Suppressor macrophage (primary cell): ENCODE measurements at regions not wholly inside any gene's neighbourhood (a gene's known extent, or its start where the extent isn't known, plus 50 kb on each side); places are given as distances from the start of the nearest gene placed in this dataset.
A peak's percentile ranks its signal among the peaks of the same experiment; 100 is the strongest.

ENCODE experiments used
- DNase-seq, 4 experiments: peaks; one replicate each; pipeline ENCODE4 v3.0.0-alpha.2; 2020 to 2022

DNA sequence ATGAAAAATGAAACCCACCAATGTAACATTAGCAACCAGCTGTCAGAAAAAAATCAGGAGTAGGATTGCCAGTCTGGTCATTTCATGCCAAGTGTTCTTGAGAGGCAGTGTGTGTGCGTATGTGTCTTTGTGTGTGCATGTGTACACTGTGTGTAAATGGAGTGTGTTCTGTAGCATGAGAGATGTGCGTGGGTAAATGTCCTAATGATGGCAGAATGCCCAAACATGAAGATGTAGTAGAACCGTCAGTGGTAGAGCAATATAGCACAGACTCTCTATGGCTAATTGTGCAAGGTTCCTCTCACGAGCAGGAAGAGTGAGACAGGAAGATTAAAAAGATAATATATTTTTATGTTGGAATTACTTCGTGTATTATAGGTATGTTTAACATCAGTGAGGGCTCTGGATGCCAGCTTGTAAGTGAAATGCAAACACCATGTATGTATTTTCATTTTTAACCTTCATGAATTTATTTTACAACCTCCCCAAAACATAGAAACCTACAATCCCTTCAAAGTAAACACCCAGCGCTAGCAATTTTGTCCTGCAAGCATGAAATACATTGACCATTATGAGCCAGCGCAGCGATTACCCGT lies 1038.7 kb downstream of the IGSF11 start:
- DNase-seq: no peak

DNA sequence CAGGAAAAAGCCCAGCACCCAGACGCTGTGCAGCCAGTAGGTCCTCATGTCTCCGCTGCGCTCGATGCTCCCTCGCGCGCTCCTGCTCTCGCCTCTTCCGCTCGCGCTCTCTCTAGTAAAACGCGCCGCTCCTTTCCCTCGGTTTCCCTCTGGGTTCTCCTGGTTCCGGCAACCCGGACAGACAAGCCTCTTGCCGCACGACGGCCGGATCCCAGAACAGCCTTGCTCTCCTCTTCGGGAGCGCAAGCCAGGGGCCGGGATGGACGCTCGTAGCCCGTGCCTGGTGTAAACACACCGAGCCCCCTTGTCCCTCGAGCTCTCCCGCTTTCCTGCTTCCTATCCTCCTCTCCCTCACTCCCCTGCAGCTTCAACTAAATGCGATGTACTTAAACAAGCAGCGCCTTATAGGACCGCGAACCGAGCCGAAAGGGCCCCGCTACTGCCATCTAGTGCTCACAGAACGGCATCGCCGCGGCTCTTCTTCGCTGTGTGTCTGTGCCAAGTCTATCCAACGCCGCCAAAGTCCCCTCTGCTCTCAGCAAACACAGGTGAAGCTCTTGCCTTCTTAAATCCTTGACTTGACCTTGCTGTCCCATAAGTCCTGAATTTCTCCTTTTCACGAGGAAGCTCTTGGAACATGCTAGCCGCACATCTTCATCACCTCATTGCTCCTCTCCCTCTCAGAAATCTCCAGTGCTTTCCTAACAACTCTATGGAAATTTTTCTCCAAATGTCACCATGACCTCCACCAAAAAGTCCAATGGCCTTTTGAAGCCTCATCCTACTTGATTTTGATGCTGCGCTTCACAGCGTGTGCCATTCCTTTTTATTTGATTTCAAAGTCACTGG lies 1037.2 kb downstream of the IGSF11 start:
- peak; percentile 70 to 84 (median 80) for DNase-seq

- DNase-seq: no peak
These were observed 1036.6 kb downstream of the IGSF11 start for GRCh38 chr3:117998071-117998470.

- DNase-seq: no peak
These were observed 1034.4 kb downstream of the IGSF11 start for GRCh38 chr3:118000219-118000618.

DNA sequence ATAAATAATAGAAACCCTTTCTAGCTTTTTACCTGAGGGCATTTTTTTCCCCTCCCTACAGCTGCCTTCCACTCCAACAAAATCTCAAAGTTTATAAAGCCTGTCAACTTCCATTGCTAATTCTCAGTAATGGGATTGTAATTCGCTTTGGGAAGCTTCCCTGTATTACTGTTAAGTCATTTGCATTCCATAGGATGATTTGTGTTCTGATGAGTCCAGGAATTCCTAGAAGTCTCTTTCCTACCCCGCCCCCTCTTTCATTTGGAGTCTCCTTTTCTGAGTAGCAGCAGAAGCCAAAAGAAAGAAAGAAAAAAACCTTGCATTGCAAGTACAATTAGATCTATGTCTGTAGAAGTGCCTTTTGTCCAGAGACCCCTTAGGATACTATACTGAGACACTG lies 1033.3 kb downstream of the IGSF11 start:
- DNase-seq: no peak

DNA sequence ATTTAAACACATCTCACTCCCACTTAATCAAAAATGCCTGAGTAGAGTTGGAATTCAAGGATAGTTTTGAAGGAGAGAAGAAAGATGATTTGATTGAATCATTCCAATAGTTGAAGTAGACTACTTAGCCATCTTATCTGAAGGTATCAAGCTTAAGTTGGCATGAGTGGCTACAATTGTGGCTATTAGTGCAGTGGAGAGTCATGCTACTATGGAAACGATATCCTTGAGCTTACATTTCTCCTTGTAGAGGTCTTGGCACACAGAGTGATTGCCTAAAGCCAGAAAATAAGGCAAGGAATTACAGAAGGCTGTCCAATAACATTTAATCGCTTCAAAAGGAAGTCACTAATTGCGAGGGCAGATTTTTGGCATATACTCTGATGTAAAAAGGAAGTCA lies 1022.7 kb downstream of the IGSF11 start:
- no peak for DNase-seq

GRCh38 chr3:118029049-118029448 lies 1005.6 kb downstream of the IGSF11 start:
- no peak for DNase-seq

- DNase-seq: no peak
These were observed 998.4 kb downstream of the IGSF11 start for GRCh38 chr3:118036215-118036614.

DNA sequence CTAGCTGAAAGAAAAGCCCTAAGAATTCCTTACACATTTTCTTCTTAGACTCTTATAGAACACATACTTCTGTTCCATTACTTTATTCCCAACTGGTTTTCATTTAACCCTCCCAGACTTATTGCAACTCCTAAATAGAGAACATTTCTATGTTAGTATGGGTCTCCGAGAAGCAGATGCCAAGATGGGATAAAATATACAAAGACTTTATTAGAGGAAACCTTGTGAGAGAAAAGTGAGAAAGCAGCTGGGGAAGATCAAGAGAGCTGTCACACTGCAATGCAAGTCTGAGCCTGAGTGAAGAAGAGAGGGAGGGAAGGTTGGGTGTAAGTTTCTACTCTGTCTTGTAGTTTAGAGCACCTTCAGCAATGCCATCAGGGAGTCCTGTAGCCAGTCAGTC lies 979.3 kb downstream of the IGSF11 start:
- no peak for DNase-seq

- DNase-seq: no peak
These were observed 977.6 kb downstream of the IGSF11 start for GRCh38 chr3:118057086-118057485.

DNA sequence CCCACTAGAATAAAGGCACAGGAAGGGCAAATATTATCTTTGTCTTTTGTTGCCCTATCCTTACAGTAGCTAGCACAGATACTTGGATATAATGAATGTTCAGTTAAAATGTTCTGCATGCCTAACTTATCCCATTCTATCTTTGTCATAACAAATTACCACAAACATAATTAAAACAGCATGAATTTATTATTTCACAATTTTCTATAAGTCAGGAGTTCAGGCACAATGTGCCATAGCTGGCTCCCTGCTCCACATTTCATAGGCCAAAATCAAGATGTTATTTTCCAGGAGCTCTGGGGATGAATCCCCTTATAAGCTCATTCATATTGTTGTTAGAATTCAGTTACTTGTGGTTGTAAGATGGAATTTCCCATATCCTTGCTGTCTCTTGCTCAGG lies 975.5 kb downstream of the IGSF11 start:
- DNase-seq: no peak

GRCh38 chr3:118067439-118067838 lies 967.2 kb downstream of the IGSF11 start:
- no peak for DNase-seq

GRCh38 chr3:118075873-118076272 lies 958.8 kb downstream of the IGSF11 start:
- DNase-seq: no peak

DNA sequence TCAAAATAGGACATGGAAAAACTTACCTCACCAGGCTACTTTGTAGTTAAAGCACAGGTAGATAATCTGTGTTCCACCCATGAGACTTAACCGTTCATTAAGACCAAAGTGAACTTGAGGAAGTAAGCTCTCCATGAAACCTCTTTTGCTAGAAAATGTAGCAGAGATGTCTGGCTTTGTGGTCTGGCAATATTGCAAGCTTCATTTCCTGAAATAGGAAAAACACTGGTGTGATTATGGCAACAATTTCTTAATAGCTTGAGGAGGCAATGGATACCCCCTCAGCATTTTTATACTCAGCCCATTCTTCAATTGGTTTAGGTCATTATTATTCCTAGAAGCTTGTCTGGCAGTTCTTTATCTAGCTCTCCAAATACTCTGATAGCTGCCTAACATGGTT lies 957.3 kb downstream of the IGSF11 start:
- DNase-seq: no peak

DNA sequence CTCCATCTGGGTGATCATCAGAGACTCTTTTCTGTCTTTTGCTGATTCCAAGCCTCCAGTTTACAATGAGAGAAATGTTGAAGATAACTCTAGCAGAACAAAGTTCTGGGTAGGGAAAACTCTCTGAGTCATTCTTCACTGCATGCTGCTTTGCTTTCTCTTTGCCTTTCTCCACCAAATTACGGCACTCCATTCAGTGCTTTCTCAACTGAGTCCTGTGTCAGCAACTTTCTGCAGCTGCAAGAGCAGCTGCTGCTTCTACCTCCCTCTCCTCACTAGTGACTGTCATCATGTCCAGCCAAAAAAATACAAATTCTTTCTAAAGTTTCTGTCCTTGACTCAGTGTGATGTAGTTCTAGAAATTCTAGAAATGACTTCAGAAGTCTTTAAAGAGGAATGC lies 953.8 kb downstream of the IGSF11 start:
- no peak for DNase-seq

GRCh38 chr3:118088696-118089095 lies 946.0 kb downstream of the IGSF11 start:
- no peak for DNase-seq

GRCh38 chr3:118089563-118089962 lies 945.1 kb downstream of the IGSF11 start:
- DNase-seq: no peak

- no peak for DNase-seq
These were observed 937.4 kb downstream of the IGSF11 start for GRCh38 chr3:118097226-118097625.

DNA sequence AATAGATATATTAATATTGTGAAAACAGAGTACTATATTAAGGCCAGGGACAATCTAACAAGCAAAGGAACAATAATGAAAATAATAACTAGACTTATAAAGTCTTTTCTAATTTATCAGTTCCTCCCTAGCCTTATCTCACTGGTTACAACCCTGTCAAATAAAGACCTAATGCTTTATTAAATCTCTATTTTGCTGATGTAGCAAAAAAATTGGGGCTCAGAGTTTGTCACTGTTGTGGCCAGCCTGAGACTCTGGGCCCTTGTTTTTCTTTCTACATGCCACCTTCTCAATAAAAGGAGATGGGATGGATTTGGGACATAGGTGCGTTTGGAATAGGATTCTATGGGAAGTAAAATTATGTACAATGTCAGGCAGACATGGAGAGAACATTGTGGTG lies 937.0 kb downstream of the IGSF11 start:
- DNase-seq: no peak

- DNase-seq: no peak
These were observed 935.8 kb downstream of the IGSF11 start for GRCh38 chr3:118098827-118099226.

GRCh38 chr3:118101891-118102290 lies 932.8 kb downstream of the IGSF11 start:
- no peak for DNase-seq

DNA sequence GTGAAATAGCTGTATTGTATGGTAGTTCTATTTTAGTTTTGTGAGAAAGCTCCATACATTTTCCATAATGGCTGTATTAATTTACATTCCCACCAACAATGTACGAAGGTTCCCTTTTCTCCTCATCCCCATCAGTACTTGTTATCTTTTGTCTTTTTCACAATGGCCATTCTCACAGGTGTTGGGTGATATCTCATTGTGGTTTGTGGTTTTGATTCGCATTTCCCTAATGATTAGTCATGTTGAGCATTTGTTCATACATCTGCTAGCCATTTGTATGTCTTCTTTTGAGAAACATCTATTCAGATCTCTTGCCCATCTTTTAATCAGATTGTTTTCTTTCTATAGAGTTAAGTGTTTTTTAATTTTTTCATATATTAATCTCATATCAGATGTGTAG lies 931.9 kb downstream of the IGSF11 start:
- no peak for DNase-seq

GRCh38 chr3:118108201-118108600 lies 926.4 kb downstream of the IGSF11 start:
- no peak for DNase-seq

DNA sequence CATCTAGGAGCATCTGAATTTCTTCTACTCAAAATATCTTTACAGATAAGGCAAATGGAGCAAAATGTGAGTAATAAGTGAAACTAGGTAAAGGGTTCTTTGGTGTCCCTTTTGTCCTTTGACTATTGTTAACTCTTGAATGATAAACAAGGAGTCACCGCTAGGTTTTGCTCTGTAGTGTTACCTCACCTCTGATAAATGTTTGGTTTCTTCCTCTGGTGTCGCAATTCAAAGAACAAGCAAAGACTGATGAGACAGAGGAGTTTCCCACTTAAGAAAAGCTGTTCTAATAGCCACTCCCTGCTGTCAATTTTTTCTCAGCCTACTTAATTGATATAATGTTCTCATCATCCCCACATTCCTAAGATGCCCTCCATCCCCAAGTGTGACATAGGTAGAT lies 925.9 kb downstream of the IGSF11 start:
- no peak for DNase-seq

GRCh38 chr3:118110211-118110610 lies 924.4 kb downstream of the IGSF11 start:
- DNase-seq: no peak
